Spinal cord (tissue), 9 donors: ENCODE measurements at regions not wholly inside any gene's neighbourhood (a gene's known extent, or its start where the extent isn't known, plus 50 kb on each side); places are given as distances from the start of the nearest gene placed in this dataset.
A peak's percentile ranks its signal among the peaks of the same experiment; 100 is the strongest.

Source experiments
- DNase-seq, 6 donors: peaks; one replicate each; pipeline versions ENCODE4 v3.0.0 to v3.0.0-alpha.2; 2013 to 2015; ENCODE audit warnings: low spot score in 6 of 6, low read depth in 4 of 6
- H3K27ac ChIP-seq: one replicate; pipeline ENCODE4 v1.5.1; 2013; ENCODE audit warnings: low read depth, low read length, control low read depth
- H3K27me3 ChIP-seq: one replicate; pipeline ENCODE4 v1.6.1; 2013; ENCODE audit warnings: low read length; ENCODE audit not compliant: control insufficient read depth, insufficient read depth
- H3K36me3 ChIP-seq: one replicate; pipeline ENCODE4 v1.6.1; 2013; ENCODE audit warnings: low read length; ENCODE audit not compliant: control insufficient read depth, insufficient read depth
- H3K4me1 ChIP-seq: one replicate; pipeline ENCODE4 v1.6.1; 2013; ENCODE audit warnings: low read length; ENCODE audit not compliant: control insufficient read depth, insufficient read depth
- H3K4me3 ChIP-seq: one replicate; pipeline ENCODE4 v1.5.1; 2013; ENCODE audit warnings: low read depth, low read length, control low read depth
- H3K9me3 ChIP-seq: one replicate; pipeline ENCODE4 v1.6.1; 2013; ENCODE audit warnings: low read length; ENCODE audit not compliant: control insufficient read depth, insufficient read depth
- WGBS: methylation state at CpG from one replicate; pipeline ENCODE4 v1.1.5; 2013; ENCODE audit warnings: missing lambda C conversion rate; ENCODE audit not compliant: insufficient coverage; 5-methylcytosine and 5-hydroxymethylcytosine counted together
- donor health status: healthy.

DNA sequence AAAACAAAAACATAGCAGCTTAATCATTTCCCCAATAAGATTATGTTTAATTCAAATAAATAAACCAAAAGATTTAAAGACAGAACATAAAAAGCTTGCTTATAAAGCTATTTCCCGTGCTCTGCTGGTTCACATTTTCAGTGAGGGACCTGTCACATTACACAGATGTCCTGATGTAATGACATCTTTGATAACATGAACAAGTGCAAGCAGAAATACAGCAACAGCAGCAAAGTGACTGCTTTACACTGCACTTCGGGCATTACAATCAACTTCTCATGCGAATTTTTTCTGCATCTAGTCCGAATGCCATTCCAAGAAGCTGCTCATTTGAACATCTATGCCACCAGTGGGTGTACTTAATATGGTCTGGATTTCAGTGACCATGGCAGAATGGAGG, 940.3 kb upstream of the IGFBP7 start:
- WGBS: 100% methylated on average over 4 of the region's 4 CpGs
- H3K9me3 ChIP-seq: no peaks in the 10 kb centered on the region
- DNase-seq: peak in 1 of 6 donors; percentile 30
- H3K27me3 ChIP-seq: no peaks in the 10 kb centered on the region
- no peaks in the 10 kb centered on the region for H3K36me3 ChIP-seq
- no peaks in the 10 kb centered on the region for H3K4me1 ChIP-seq
- no peak overlapping the region for H3K4me3 ChIP-seq
- no peak overlapping the region for H3K27ac ChIP-seq

DNA sequence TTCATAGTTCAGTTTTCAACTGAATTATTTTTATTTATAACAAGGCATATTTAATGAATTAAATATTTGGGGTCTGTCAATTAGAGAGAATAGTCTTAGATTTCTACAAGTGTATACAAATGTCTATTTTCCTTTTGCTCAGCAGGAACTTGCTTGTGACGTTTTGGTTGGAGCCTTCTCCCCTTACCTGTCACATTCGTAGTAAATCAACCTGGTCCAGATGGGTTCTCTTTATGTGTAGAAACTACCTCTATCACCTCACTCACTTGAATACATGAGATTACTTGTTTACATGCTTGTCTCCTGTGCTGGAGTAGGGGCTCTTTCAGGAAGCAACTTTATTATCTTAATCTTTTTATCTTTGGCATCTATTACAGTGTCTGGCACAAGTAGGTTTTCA, 938.3 kb upstream of the IGFBP7 start:
- no peak overlapping the region for H3K27ac ChIP-seq
- WGBS: no CpG with 5 or more reads among the region's 2 CpGs
- no peak for DNase-seq
- H3K4me3 ChIP-seq: no peak overlapping the region
- H3K27me3 ChIP-seq: no peaks in the 10 kb centered on the region
- no peaks in the 10 kb centered on the region for H3K4me1 ChIP-seq
- no peaks in the 10 kb centered on the region for H3K9me3 ChIP-seq
- H3K36me3 ChIP-seq: no peaks in the 10 kb centered on the region

DNA sequence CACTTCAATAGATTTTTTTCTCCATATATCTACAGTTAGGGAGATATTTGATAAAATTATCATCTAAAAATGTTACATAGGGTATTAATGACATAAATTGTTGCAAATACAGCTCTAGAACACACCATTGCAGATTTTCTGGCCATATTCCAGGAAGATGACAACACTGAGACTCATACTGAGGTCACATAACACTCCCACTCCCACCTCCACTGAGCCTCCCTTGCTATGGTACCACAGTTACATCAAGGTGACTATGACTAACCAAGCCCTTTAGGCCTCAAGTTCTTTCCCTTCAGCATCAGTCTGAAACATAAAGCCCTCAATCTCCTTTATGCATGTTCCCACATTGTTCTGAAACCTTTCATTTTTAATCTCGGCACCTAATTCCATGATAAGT, 932.0 kb upstream of the IGFBP7 start:
- Histone ChIP-seq H3K36me3 (no peaks in the 10 kb centered on the region), H3K9me3 (no peaks in the 10 kb centered on the region), H3K27ac (no peak overlapping the region), H3K4me1 (no peaks in the 10 kb centered on the region), H3K27me3 (no peaks in the 10 kb centered on the region), H3K4me3 (no peak overlapping the region)
- WGBS: no CpG with 5 or more reads among the region's 1 CpG
- no peak for DNase-seq

DNA sequence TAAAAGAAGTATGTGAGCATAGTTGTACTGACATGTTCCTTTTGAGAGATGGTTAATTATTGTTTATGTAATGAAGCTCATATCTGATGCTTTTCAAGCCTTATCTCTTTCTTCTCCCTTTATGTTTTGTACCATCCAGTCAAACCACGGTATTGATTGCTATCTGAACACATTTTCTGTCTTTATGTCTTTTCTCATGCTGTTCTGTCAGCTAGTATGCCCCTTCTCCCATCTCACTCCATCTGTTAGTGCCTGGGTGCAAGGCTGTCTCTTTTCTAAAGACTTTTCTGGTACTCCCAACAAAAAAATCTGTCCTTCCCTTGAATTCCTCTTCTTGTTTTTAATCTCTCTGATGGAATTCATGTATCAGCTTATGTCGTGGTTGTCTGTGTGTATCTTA, 883.8 kb upstream of the IGFBP7 start:
- no peak overlapping the region for H3K27ac ChIP-seq
- peak in 2 of 6 donors; percentile 34 to 49 for DNase-seq
- WGBS: 60% methylated on average over 1 of the region's 2 CpGs

DNA sequence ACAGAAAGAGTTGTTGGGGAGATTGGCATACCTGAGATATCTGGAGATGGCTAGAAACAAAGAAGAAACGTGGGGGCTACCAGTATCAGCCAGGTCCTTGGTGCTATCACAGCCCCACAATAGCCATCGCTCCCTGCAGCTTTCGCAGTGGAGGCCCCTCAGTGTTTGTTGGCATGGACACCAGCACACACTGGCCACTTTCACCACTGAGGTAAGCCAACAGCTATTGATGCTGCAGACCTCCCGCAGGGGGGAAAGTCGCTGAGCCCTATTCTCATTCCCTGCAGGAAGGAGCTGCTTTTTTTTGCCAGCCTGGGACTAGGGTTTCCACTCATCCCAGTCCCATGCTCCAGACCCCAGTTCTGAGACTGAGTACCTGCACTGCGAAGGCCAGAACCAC, 879.2 kb upstream of the IGFBP7 start:
- H3K27ac ChIP-seq: no peak overlapping the region
- no peak for DNase-seq
- H3K4me1 ChIP-seq: no peaks in the 10 kb centered on the region
- no peaks in the 10 kb centered on the region for H3K9me3 ChIP-seq
- H3K36me3 ChIP-seq: no peaks in the 10 kb centered on the region
- 80% methylated on average over 5 of the region's 6 CpGs for WGBS
- no peaks in the 10 kb centered on the region for H3K27me3 ChIP-seq
- no peak overlapping the region for H3K4me3 ChIP-seq

More for the DNA sequence above, 883.8 kb upstream of the IGFBP7 start:
- no peak overlapping the region for H3K4me3 ChIP-seq
- no peaks in the 10 kb centered on the region for H3K27me3 ChIP-seq
- H3K4me1 ChIP-seq: no peaks in the 10 kb centered on the region
- no peaks in the 10 kb centered on the region for H3K36me3 ChIP-seq
- no peaks in the 10 kb centered on the region for H3K9me3 ChIP-seq

DNA sequence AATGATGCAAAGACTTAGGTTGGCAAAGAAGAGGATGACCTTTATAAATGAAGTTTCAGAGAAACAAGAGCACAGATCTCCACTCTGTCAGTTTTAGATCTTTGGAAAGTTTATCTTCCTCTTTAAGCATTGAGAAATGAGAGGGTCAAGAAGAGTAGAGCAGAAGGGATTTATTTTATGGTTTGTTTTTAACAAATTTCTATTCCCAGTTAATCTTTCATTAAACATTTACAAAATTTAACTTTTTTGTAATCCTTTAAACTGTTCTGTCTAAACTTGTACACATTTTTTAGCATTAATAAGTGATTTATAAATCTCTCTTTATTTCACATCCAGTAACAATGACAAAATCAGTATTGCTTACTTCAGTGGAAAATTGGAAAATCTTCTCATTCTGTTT, 875.0 kb upstream of the IGFBP7 start:
- no peak for DNase-seq
- Histone ChIP-seq H3K27ac (no peak overlapping the region), H3K9me3 (no peaks in the 10 kb centered on the region), H3K36me3 (no peaks in the 10 kb centered on the region), H3K4me3 (no peak overlapping the region), H3K27me3 (no peaks in the 10 kb centered on the region), H3K4me1 (no peaks in the 10 kb centered on the region)

DNA sequence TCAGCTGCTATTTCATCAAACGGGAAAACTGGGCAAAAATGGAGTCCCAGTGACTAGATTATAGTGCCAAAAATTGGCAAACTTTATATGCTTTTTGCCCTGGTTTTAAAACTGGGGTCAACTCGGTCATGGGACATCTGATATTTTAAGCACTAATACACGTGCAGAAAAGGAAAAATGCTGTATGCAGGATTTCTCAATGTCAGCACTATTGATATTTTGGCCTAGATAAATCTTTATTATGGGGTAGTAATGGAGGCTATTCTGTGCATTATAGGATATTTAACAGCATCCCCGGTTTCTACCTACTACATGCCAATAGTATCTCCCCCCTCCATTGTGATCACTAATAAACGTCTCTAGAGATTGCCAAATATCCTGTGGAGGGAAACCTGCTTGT, 870.9 kb upstream of the IGFBP7 start:
- Histone ChIP-seq H3K4me1 (no peaks in the 10 kb centered on the region), H3K27ac (no peak overlapping the region), H3K4me3 (no peak overlapping the region), H3K36me3 (no peaks in the 10 kb centered on the region), H3K9me3 (no peaks in the 10 kb centered on the region), H3K27me3 (no peaks in the 10 kb centered on the region)
- DNase-seq: no peak
- 83% methylated on average over 1 of the region's 5 CpGs for WGBS

DNA sequence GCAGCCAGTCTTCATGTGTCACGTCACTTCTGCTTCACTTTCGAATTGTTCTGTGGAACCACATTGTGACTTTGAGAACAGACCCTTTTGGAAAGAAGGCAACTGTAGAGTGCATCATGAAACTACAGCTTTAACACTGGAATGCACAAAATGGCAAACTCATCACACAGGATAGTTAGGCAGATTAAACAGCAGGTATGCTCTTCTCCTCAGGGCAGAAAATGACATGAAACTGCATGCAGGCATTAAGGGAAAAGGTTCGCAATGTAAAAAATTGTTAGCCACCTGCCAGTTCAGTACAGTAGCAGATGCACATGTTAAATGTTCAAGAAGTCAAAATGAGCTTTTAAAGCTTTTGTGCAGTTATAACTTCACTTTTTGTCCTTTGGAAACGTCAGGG, 864.6 kb upstream of the IGFBP7 start:
- Histone ChIP-seq H3K4me3 (no peak overlapping the region), H3K27ac (no peak overlapping the region), H3K36me3 (no peaks in the 10 kb centered on the region), H3K9me3 (no peaks in the 10 kb centered on the region), H3K4me1 (no peaks in the 10 kb centered on the region), H3K27me3 (no peaks in the 10 kb centered on the region)
- 95% methylated on average over 2 of the region's 4 CpGs for WGBS
- peak in 1 of 6 donors; percentile 63 for DNase-seq

DNA sequence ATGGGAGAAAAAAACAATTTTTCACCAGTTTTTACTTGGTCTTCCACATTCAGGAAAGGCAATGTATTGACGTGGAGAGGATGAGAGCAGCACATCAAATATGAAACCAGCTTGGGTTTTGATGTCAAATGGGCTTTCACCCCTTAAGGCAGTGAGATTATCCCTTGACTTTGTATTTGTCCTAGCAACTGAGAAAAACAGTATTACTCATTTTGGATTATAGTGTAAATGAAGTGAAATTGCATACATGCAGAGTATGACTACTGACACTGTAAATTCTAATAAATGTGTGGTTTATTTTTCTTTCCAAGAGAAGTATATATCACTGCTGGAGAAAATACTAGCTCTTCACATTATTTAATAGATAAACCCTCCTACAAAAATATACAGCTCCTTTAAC, 863.6 kb upstream of the IGFBP7 start:
- WGBS: no CpG with 5 or more reads among the region's 1 CpG
- no peak overlapping the region for H3K4me3 ChIP-seq
- H3K9me3 ChIP-seq: no peaks in the 10 kb centered on the region
- no peaks in the 10 kb centered on the region for H3K36me3 ChIP-seq
- DNase-seq: no peak
- H3K27me3 ChIP-seq: no peaks in the 10 kb centered on the region
- no peak overlapping the region for H3K27ac ChIP-seq
- H3K4me1 ChIP-seq: no peaks in the 10 kb centered on the region

DNA sequence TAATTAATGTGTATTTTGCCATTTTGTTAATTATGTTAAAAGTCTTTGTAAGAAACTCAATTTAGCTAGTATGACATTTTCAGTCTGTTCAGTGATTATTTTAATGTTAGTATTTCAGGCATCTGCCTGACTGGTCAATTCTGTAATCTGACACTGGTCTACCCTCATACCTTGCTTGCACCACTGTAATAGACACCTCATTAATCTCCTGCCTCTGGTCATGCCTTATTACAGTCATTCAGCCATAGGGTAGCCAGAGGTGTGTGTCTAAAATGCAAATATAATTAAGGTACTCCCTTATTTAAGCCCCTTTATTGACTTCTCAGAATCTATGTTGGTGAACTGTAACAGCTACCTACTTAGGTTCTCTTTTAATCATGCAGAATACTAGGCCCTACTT, 861.1 kb upstream of the IGFBP7 start:
- H3K36me3 ChIP-seq: no peaks in the 10 kb centered on the region
- DNase-seq: no peak
- no peaks in the 10 kb centered on the region for H3K4me1 ChIP-seq
- H3K27me3 ChIP-seq: no peaks in the 10 kb centered on the region
- H3K4me3 ChIP-seq: no peak overlapping the region
- H3K9me3 ChIP-seq: no peaks in the 10 kb centered on the region
- H3K27ac ChIP-seq: no peak overlapping the region
